SK-N-DZ (cell line): ENCODE measurements at regions not wholly inside any gene's neighbourhood (a gene's known extent, or its start where the extent isn't known, plus 50 kb on each side); places are given as distances from the start of the nearest gene placed in this dataset.
"Not testable (repeated sequence)": the region's sequence is repeated elsewhere in the genome, so short reads cannot be mapped to it uniquely, and the experiment has no call there.

Source experiments
- DNase-seq: peaks from one replicate; pipeline ENCODE4 v3.0.0-alpha.2; 2015; ENCODE audit warnings: low spot score

- no peak for DNase-seq
These were observed 751.1 kb downstream of the DHX35 start for GRCh38 chr20:39713076-39713840.

- no peak for DNase-seq
These were observed 744.1 kb downstream of the DHX35 start for GRCh38 chr20:39706184-39706663.

GRCh38 chr20:39705032-39705431 is 742.9 kb downstream of the DHX35 start:
- no peak for DNase-seq

GRCh38 chr20:39703357-39703756 is 741.2 kb downstream of the DHX35 start:
- not testable (repeated sequence) for DNase-seq

- DNase-seq = no peak
These were observed 740.7 kb downstream of the DHX35 start for GRCh38 chr20:39702701-39703349.

GRCh38 chr20:39700528-39700927 is 738.4 kb downstream of the DHX35 start:
- no peak for DNase-seq

- no peak for DNase-seq
These were observed 737.1 kb downstream of the DHX35 start for GRCh38 chr20:39699166-39699725.

- DNase-seq = no peak
These were observed 736.6 kb downstream of the DHX35 start for GRCh38 chr20:39698752-39699151.

- DNase-seq = no peak
These were observed 729.2 kb downstream of the DHX35 start for GRCh38 chr20:39691151-39691862.

GRCh38 chr20:39676857-39677391 is 714.8 kb downstream of the DHX35 start:
- DNase-seq = no peak

GRCh38 chr20:39676241-39676640 is 714.1 kb downstream of the DHX35 start:
- DNase-seq = no peak

GRCh38 chr20:39674842-39675241 is 712.7 kb downstream of the DHX35 start:
- DNase-seq = no peak

GRCh38 chr20:39670988-39671387 is 708.8 kb downstream of the DHX35 start:
- DNase-seq = no peak

GRCh38 chr20:39669659-39670058 is 707.5 kb downstream of the DHX35 start:
- DNase-seq = no peak

GRCh38 chr20:39668038-39668437 is 705.9 kb downstream of the DHX35 start:
- DNase-seq = no peak

GRCh38 chr20:39661833-39662232 is 699.7 kb downstream of the DHX35 start:
- no peak for DNase-seq

GRCh38 chr20:39660965-39661364 is 698.8 kb downstream of the DHX35 start:
- DNase-seq = no peak

- DNase-seq = no peak
These were observed 698.1 kb downstream of the DHX35 start for GRCh38 chr20:39660226-39660625.

- no peak for DNase-seq
These were observed 696.7 kb downstream of the DHX35 start for GRCh38 chr20:39658662-39659409.

- no peak for DNase-seq
These were observed 692.0 kb downstream of the DHX35 start for GRCh38 chr20:39654171-39654570.
